NOMO-1 treated with dmso at 0.1 percent for 144 hours (cell line): ENCODE measurements at regions not wholly inside any gene's neighbourhood (a gene's known extent, or its start where the extent isn't known, plus 50 kb on each side); places are given as distances from the start of the nearest gene placed in this dataset.

ENCODE experiments used
- DNase-seq: peaks from one replicate; lab custom pipeline; 2025; ENCODE audit not compliant: unreplicated experiment; lab: John Stamatoyannopoulos, UW

DNA sequence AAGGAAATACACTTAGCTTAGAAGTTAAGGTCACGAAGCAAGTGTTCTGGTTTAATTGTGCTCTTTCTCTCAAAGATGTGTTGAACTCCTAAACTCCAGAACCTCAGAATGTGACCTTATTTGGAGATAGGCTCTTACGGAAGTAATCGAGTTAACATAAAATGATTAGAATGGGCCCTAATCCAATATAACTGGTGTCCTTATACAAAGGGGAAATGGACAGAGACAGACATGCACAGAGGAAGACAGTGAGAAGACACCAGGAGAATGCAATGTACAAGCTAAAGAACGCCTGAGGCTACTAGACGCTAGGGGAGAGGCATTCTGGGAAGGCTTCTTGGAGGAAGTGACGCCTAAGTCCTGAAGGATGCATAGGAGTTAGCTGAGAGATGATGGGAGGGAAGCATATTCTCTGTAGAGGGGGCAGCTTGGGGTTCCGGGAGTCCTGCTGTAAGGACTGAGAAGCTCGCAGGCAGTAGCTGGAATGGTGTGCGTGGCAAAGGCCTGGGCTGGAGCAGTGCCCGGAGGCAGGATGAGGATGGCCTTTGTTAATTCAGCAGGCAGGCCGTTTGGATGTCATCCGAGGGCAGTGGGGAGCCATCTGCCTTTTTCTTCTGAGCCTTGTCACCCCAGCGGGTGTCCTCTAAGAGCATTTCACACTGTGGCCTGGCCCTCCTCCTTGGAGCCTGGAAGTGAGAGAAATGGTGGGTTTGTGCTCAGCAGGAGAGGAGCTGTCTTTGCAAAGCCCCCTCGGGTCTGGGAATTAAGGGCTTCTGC, 513.4 kb downstream of the SHQ1 start:
- DNase-seq, result no peak

DNA sequence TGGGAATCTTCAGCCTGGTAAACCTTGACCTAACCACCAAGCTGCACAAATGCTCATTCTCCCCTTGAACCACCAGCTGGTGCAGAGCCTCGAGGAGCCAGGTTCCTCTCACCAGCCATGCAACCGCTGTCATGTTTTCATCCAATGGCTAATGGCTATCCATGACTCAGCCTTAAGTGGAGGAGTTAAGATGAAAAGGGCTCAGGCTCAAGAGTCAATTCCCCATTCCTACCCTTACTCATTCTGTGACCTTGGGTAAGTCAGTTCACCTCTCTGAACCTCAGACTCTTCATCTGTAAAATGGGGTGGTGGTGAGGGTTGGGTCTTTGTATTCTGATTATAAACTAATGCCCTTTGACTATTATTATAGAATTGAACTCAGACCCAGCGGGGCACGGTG, 515.6 kb downstream of the SHQ1 start:
- DNase-seq, result no peak

DNA sequence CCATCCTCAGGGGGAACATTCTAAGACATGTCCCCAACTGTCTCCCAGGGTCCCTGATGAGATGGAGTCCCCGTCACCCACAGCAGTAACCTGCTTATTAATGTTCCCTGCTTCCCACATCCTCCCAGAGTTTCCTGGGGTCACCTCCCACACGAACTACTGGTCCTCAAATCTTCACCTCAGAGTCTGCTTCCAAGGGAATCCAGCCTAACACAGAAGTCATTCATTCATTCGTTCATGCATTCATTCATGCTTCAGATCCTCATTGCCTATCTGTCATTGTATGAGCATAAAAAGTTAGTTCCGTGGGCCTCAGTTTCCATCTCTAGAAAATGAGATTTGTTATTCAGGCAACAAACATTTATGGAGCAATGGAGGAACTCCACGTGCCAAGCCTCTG, 516.2 kb downstream of the SHQ1 start:
- no peak for DNase-seq

DNA sequence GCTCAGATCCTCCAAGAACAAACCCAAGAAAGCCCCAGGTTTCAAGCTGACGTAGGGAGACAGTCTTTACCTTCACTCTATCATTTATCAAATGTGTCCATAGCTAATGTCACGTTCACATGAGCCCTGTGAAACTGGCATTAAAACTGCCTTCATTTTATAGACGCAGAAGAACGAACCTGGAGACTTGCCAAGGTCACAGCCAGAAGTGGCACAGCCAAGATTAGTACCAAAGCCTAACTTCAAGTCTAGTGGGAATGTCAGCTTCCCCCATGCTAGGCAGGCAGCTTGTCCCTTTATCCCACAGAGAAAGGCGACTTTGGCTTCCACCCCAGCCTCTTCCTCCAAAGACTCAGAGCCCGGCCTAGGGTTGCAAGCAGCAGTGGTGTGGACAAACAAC, 517.2 kb downstream of the SHQ1 start:
- DNase-seq, result no peak

DNA sequence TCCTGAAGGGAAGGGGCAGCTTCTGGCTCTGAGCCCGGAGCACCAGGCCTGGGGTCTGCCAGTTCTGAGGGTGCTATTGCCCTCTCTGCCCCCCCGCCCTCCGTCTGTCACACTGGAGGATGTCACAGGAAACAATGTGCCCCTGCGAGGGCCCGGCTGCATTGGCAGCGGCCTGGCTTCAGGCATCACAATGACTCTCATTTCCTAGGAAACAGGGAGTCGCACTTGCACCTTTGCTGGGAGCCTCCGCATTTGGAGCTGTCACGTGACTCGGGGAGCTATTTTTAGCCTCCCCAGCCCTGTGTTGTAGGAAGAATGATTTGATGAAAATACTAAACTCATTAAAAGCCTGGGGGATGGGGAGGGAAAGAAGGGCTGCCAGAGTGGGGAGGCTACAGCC, 518.9 kb downstream of the SHQ1 start:
- DNase-seq, result no peak

DNA sequence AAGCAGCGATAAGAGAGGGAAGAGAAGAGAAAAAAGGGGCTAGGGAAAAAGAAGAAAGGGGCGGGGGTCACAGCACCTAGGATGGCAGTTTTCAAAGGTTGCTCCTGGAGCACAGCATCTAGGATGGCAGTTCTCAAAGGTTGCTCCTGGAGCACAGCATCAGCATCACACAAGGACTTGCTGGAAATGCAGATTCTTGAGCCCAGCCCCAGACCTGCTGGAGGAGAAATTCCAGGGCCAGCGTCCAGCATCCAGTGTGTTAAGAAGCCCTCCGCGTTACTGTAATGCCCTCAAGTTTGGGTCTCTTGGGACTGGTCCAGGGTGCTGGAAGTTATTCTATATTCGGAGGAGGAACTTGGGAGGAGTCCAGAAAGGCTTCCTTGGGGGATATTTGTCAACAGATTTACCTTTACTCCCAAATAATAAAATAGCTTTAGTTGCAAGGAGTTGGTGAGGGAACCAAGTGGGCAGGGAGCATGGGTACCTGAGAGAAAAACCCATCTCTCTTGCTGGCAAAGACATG, 519.4 kb downstream of the SHQ1 start:
- no peak for DNase-seq

DNA sequence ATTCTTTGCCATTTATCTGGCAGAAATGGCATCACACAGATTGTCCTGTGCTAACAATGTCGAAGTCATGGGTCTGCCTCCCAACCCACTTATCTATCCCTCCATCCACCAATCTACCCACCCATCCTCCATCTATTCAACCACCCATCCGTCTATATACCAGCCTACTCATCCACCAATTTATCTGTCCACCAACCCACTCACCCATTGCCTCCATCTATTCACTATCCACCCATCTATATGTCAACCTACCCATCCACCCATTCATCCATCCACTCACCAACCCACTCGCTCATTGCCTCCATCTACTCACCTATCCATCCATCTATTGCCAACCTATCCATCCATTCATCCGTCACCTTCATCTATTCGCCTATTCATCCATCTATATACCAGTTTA, 521.2 kb downstream of the SHQ1 start:
- no peak for DNase-seq

DNA sequence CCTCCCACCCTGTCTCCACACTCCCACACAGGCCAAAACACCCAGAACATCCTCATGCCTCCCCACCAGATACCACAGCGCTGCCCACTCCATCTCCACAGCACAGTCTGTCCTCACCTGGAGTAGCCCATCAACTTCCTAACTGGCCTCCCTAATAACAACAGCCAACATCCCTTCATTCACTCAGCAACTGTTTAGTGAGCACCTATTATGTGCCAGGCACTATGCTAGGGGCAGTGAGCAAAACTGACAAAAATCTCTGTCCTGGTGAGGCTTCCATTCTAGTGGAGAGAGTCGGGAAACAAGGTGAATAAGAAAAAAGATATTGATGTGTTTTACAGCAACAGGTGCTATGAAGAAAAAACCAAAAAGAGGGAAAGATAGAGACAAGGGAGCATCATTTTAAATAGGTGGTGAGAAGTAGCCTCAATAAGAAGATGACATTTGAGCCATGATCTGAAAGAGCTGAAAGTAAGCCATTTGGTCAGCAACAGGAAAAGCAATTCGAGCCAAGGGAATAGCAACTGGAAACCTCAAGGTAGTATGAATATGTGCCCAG, 523.9 kb downstream of the SHQ1 start:
- no peak for DNase-seq

DNA sequence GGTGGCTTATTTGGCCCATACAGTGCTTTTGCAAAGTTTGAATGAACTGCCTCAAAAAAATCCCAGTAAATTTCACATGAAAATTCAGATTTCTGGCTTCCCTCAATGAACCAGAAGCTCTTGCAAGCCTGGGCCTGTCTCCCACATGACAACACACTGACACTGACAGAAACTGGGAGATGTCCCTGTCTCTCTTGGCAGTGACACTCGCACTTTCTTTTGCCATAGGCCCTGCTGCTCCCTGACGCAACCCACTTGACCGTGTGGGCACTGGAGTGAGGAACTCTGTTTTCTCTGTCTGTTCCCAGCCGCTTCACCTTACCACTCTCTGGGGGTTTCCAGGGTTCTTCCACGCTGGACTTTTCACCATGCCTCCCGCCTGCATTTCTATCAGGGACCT, 524.5 kb downstream of the SHQ1 start:
- DNase-seq, result no peak

DNA sequence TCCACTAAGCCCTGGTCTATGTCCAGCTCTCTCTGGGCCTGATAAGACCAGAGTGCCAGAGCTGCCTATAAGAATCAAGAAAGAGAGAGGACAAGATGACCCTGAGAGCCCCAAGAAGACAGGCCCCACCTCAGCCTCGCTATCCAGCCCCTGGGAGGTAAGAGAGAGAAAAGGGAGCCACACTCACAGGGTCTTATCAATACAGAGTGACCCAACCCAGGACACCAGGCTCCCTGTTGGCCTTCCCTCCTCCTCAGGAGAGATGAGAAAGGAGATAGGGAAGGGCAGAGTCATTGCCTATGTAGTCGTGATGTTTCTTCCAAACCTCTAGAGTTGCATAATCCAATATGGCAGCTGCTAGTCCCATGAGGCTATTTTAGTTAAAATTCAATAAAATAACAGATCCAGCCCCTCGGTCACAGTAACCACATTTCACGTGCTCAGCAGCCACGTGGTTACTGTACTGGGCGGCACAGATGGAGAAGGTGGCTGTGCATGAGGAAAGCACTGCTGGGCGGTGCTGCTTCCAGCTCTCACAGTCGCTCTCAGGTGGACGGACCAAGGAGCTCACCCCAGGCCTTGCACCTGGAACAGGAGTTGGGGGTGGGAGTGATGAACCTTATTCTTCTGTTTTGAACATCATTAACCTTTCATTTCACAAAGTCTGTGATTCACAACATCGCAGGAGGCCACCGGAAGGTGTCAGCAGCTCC, 525.8 kb downstream of the SHQ1 start:
- DNase-seq, result no peak

DNA sequence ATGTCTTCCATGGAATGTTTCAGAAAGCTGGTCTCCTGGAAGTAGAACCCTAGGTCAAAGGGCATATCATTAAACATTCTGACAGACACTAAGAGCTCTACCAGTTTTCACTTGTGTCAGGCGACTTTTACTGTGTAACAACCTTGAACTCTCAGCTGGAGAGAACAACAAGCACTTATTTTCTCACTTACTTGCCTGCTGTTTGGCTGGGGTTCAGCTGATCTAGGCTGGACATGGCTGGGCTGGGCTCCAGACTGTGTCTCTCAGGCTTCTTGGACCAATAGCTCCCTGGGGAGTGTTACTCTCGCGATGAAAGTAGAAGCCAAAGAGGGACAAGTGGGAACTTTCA, 527.3 kb downstream of the SHQ1 start:
- no peak for DNase-seq

DNA sequence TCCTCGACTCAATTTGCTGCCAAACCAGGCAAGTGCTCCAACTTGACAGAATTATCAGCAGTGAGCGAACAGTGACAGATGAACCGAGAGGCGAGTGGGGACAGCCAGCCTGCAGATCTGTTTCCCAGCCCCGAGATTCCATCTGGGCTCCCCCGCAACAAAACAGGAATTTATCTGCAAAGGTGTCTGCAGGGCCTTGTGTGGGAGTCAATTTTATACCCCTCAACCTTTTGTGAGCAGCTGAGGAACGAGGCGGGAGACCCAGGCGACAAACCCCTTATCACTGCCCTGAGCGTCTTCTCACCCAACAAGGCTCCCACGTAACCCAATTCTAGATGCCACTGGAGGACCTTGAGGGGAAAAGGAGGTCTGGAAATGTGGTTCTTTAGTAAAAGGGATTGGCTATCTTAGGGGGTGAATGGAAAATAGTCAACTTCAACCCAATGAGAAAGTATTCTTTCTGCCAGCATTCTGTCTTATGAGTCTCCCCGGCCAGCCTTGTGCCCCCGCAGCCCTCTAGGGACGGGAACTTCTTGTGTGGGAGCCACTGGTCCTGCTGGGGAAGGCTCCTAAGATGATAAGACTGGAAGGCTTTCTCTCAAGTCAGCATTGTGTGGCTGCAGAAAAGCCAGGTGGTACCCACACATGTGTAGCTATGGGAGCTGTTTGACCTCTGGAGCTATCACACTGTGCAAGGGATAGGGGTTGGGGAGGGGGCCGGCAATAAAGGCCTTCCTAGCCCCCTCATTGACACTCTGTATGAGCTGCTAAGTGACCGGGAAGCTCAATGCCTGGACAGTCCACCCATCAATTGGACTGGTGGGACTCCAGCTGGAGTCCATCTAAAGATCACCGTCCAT, 527.9 kb downstream of the SHQ1 start:
- DNase-seq, result no peak

DNA sequence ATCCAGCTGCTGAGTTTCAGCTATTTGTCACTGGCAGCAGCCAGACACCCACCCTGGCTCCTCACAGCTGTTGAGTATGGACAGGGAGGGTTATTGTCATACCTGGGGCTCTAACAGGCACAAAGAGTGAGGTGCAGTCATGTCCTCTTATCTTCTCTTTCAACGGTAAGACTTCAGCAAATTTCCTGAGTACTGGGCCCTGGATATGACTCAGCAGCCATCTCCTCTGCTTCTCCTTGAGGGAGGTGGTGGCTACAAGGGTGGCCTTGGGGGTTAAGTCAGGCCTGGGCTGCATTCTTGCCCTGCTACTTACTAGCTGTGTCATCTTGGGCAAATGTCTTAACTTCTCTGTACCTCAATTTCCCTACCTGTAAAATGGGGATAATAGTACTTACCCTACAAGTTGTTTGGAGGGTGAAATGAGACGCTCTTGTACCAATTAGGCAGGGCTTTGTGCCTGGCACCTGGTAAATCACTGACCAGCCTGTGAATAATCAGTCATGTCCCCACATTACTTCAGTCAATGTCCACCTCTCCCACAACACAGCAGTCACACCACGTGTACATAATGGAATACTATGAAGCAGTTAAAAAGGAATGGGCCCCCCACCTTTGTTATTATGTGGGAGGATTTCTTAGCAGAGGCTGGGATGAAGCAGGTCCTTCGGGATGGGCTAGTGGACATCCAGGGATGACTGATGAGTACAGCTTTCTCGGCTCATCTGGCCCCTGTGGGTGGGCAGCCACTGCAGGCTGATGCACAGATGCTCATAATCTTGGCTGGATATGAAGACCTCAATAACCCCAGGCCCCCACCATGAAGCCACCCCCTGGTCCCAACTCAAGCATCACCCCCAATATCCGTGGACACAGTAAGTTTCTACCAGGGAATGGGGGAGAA, 528.8 kb downstream of the SHQ1 start:
- no peak for DNase-seq

DNA sequence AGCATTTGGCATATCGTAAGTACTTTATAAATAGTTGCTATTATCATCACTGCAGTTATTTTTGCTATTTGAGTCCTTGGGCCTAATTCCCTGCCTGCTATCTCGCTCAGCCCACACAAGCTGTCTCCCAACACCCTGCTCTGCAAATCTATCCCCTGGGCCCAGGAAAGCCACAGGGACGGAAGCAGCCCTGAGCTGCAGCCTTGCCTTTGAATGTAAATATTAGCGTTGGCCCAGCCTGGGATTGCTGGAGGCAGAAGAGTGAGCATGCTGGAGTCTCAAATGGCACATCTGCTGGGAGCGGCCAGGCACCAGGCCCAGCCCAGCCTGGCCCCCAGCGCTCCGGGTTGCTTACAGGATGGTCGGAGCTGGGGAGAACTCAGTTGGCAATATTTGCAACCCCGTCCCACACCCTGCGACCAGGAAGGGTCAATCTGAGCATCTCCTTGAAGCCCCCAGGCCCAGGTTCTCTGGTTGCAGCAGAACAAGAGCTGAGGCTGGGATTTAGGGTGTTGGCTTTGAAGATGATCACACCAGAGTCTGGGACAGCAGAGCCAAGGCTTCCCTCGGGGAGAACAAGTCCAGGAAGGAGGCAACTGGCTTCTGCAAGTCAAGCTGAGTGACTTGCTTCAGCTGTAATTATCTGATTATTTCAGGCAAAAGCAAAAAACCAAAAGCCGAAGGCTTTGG, 529.6 kb downstream of the SHQ1 start:
- DNase-seq, result no peak

DNA sequence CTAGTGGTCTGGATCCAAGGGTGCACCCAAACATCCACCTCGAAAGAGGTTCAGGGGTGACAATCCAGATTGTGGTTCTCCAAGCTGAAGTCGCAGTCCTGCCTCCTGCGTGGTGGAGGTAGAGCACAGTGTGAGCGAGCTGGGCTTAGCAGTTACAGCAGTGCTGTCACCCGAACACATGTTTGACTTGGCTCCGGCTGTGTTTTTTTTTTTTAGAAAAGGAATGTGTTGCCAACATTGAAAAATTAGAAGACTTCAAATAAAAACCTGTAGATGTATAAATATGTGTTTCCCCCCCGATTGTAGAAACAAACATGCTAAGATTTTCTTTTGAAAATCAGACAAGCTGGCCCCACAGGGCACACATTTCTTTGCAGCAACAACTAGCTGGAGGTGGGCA, 530.8 kb downstream of the SHQ1 start:
- DNase-seq, result no peak

DNA sequence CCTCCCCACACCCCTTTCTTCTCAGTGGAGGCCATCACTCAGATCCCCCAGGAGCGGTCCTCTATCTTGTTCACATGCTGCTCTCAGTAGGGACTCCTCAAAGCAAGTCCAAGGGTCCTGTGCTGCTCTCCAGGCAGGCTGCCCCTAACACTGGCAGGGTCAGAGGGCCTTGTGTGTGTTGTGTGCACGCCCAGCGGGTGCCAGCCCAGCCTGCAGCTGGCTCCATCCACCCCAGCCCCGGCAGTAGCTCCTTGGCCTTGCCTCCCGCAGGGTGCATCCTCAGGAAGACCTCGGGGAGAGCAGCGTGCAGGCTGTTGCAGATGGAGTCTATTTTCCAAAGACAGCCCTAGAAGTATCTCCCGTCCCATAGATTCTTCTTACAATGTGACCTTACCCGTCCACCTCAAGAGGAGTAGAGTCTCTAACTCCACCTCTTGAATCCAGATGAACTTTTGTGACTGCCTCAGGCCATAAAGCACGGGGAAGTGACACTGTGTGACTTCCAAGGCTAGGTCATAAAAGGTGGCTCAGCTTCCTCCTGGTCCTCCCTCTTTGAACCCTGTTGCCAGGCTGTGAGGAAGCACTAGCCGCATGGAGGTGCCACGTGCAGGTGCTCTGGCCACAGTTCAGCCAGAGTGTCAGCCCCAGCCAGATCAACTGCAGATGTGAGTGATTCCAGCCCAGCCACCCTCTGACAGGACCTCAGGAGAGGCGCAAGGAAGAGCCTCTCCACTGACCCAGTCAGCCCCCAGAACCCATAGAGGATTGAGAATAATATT, 531.6 kb downstream of the SHQ1 start:
- DNase-seq, result no peak

DNA sequence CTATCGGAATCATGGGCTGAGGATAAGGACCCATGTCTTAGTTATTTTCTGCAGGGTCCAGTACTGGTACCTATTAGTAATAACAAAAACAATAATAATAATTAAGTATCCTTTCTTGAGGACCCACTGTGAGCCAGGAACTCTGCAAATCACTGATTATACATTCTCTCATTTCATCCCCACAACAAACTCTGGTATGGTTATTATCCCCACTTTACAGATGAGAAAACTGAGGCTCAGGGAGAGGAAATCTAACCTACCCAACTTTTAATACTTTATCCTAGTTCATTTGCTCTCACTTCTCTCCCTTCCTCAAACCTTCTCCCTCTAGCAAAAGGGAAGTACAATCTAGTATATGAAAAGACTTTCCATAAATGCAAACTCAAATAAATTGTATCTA, 528.4 kb upstream of the PROK2 start:
- no peak for DNase-seq

DNA sequence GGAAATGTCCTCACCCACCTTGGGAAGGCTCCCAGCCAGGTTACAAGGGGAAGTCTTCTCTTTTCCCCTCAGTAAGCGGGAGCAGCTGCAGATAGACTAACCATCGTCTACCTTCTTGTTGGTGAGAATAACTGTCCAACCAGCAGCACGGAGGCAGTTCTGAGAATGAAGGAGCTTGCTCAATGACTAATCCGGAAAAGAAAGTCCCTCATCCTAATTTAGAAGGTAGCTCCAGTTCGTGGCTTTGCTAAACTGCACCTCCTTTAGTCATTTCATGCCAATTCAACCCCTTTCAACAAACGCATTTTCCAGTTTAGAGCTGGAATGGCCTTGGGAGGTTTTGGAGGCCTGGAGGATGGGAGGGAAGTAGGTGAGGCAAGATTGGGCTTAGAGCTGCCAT, 527.4 kb upstream of the PROK2 start:
- no peak for DNase-seq

DNA sequence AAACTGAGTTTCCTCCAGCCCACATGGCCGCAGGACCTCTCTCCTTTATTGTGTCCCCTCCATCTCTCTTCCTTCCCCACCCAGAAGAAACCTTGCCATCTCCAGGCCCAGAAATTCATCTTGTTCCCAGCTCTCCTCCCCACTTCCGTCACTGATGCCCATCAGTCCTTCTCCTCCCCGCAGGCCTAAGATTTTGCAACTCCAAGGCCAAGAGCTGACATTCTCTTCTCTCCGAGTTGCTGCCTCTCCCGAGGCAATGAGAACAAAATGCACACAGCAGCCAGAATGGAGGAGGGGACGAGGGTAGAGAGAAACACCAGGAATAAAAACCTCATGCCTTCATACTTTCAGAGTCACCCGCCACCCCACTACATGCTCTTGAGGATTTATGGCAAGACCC, 526.5 kb upstream of the PROK2 start:
- DNase-seq, result no peak
